Neural cell (in vitro differentiated cells): ENCODE measurements at regions not wholly inside any gene's neighbourhood (a gene's known extent, or its start where the extent isn't known, plus 50 kb on each side); places are given as distances from the start of the nearest gene placed in this dataset.

Experiments
- H2AFZ ChIP-seq: fragments of 200-600, 300-800 bp; sonication (generic), shearing (Covaris generic); 2 replicates; pipeline ENCODE4 v1.6.0; 2014; ENCODE audit warnings: low read depth, mild to moderate bottlenecking, antibody characterized with exemption, low read length, moderate library complexity
- H3F3A ChIP-seq: fragments of 200-600 bp; shearing (Covaris generic); 2 replicates; pipeline ENCODE4 v1.6.1; 2016; ENCODE audit warnings: mild to moderate bottlenecking, moderate library complexity, mixed read lengths, antibody characterized with exemption, low read length; ENCODE audit not compliant: insufficient read depth, poor library complexity, severe bottlenecking
- H3K27ac ChIP-seq: fragments of 200-600, 300-800 bp; sonication (generic), shearing (Covaris generic); 2 replicates; pipeline ENCODE4 v1.5.1; 2014; ENCODE audit warnings: mild to moderate bottlenecking, low read length, moderate library complexity
- H3K27me3 ChIP-seq: fragments of 300-800, 200-600 bp; sonication (generic), shearing (Covaris generic); 2 replicates; pipeline ENCODE4 v1.6.0; 2014; ENCODE audit warnings: mild to moderate bottlenecking, low read depth, low read length, moderate library complexity; ENCODE audit not compliant: insufficient read depth
- H3K36me3 ChIP-seq: fragments of 300-800, 200-600 bp; sonication (generic), shearing (Covaris generic); 2 replicates; pipeline ENCODE4 v1.5.1; 2014; ENCODE audit warnings: mild to moderate bottlenecking, antibody characterized with exemption, low read length, moderate library complexity; ENCODE audit not compliant: insufficient read depth
- H3K4me2 ChIP-seq: fragments of 300-800, 200-600 bp; sonication (generic), shearing (Covaris generic); 2 replicates; pipeline ENCODE4 v1.6.0; 2014; ENCODE audit warnings: mild to moderate bottlenecking, low read length
- H3K4me3 ChIP-seq: fragments of 300-800, 200-600 bp; sonication (generic), shearing (Covaris generic); 2 replicates; pipeline ENCODE4 v1.5.1; 2014; ENCODE audit warnings: mild to moderate bottlenecking, low read length, moderate library complexity
- H3K79me2 ChIP-seq: fragments of 200-600 bp; shearing (Covaris generic); replicated peaks from 2 replicates; pipeline ENCODE4 v1.6.0; 2014; ENCODE audit warnings: mild to moderate bottlenecking, low read length, moderate library complexity; ENCODE audit not compliant: insufficient read depth
- H3K9ac ChIP-seq: fragments of 300-800, 200-600 bp; sonication (generic), shearing (Covaris generic); 2 replicates; pipeline ENCODE4 v1.6.1; 2016; ENCODE audit warnings: mild to moderate bottlenecking, low read length, mixed read lengths
- H3K9me2 ChIP-seq: fragments of 200-600 bp; shearing (Covaris generic); 2 replicates; pipeline ENCODE4 v1.6.1; 2016; ENCODE audit warnings: mild to moderate bottlenecking, low read length, mixed read lengths; ENCODE audit not compliant: insufficient read depth
- H3K9me3 ChIP-seq: fragments of 200-600, 300-800 bp; sonication (generic), shearing (Covaris generic); 2 replicates; pipeline ENCODE4 v1.6.1; 2016; ENCODE audit warnings: mild to moderate bottlenecking, mixed run types, low read length, moderate library complexity, mixed read lengths
- H4K20me1 ChIP-seq: fragments of 200-600 bp; shearing (Covaris generic); 2 replicates; pipeline ENCODE4 v1.6.1; 2016; ENCODE audit warnings: mild to moderate bottlenecking, mixed run types; ENCODE audit not compliant: insufficient read depth
- EP300 ChIP-seq: fragments of 450-650 bp; conservative IDR thresholded peaks from 2 replicates; pipeline ENCODE4 v1.6.1; 2014; ENCODE audit warnings: antibody characterized with exemption, mild to moderate bottlenecking, moderate library complexity; ENCODE audit not compliant: poor library complexity, severe bottlenecking
- EZH2 ChIP-seq: fragments of 200-600, 300-800 bp; shearing (Covaris generic), sonication (generic); IDR thresholded peaks from 2 replicates; pipeline ENCODE4 v1.6.1; 2014; ENCODE audit warnings: antibody characterized with exemption, low read length, borderline replicate concordance, mild to moderate bottlenecking; ENCODE audit not compliant: insufficient read depth, poor library complexity, severe bottlenecking
- MXI1 ChIP-seq: fragments of 450-650 bp; conservative IDR thresholded peaks from 2 replicates; pipeline ENCODE4 v1.6.1; 2014; ENCODE audit warnings: antibody characterized with exemption, mild to moderate bottlenecking; ENCODE audit not compliant: poor library complexity, severe bottlenecking
- POLR2AphosphoS5 ChIP-seq: IDR thresholded peaks from 2 replicates; pipeline ENCODE4 v1.6.1; 2012
- RAD21 ChIP-seq: fragments of 450-650 bp; conservative IDR thresholded peaks from 2 replicates; pipeline ENCODE4 v1.6.1; 2014; ENCODE audit warnings: antibody characterized with exemption, mild to moderate bottlenecking, moderate library complexity
- SMC3 ChIP-seq: fragments of 450-650 bp; conservative IDR thresholded peaks from 2 replicates; pipeline ENCODE4 v1.6.1; 2014; ENCODE audit warnings: antibody characterized with exemption, mild to moderate bottlenecking, moderate library complexity; ENCODE audit not compliant: poor library complexity
- TAF1 ChIP-seq: IDR thresholded peaks from 2 replicates; pipeline ENCODE4 v1.6.1; 2012; ENCODE audit warnings: low read depth
- TF ChIP-seq, protein P1 (sequence below): IDR thresholded peaks from 2 replicates; pipeline ENCODE4 v1.6.1; 2012; ENCODE audit warnings: borderline replicate concordance
- TF ChIP-seq, protein P2 (sequence below): fragments of 450-650 bp; IDR thresholded peaks from 2 replicates; pipeline ENCODE4 v1.5.1; 2014; ENCODE audit warnings: antibody characterized with exemption, mild to moderate bottlenecking, moderate library complexity; ENCODE audit not compliant: poor library complexity, severe bottlenecking

DNA sequence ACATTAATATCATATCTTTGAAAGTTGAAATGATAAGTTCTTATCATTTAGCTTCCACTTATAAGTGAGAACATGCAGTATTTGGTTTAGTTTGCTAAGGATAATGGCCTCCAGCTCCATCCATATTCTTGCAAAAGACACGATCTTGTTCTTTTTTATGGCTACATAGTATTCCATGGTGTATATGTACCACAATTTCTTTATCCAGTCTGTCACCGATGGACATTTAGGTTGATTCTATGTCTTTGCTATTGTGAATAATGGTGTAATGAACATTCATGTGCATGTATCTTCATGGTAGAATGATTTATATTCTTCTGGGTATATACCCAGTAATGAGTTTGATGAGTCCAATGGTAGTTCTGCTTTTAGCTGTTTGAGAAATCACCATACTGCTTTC is 135.0 kb upstream of the PRR16 start:
- H3K9me3 ChIP-seq = no peaks in the 10 kb centered on the region
- TF ChIP-seq RAD21 (no peak), EZH2 (no peak), EP300 (no peak), TAF1 (no peak), MXI1 (no peak), SMC3 (no peak), POLR2AphosphoS5 (no peak)
- TF ChIP-seq, protein P1, sequence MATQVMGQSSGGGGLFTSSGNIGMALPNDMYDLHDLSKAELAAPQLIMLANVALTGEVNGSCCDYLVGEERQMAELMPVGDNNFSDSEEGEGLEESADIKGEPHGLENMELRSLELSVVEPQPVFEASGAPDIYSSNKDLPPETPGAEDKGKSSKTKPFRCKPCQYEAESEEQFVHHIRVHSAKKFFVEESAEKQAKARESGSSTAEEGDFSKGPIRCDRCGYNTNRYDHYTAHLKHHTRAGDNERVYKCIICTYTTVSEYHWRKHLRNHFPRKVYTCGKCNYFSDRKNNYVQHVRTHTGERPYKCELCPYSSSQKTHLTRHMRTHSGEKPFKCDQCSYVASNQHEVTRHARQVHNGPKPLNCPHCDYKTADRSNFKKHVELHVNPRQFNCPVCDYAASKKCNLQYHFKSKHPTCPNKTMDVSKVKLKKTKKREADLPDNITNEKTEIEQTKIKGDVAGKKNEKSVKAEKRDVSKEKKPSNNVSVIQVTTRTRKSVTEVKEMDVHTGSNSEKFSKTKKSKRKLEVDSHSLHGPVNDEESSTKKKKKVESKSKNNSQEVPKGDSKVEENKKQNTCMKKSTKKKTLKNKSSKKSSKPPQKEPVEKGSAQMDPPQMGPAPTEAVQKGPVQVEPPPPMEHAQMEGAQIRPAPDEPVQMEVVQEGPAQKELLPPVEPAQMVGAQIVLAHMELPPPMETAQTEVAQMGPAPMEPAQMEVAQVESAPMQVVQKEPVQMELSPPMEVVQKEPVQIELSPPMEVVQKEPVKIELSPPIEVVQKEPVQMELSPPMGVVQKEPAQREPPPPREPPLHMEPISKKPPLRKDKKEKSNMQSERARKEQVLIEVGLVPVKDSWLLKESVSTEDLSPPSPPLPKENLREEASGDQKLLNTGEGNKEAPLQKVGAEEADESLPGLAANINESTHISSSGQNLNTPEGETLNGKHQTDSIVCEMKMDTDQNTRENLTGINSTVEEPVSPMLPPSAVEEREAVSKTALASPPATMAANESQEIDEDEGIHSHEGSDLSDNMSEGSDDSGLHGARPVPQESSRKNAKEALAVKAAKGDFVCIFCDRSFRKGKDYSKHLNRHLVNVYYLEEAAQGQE = no peak
- TF ChIP-seq, protein P2, sequence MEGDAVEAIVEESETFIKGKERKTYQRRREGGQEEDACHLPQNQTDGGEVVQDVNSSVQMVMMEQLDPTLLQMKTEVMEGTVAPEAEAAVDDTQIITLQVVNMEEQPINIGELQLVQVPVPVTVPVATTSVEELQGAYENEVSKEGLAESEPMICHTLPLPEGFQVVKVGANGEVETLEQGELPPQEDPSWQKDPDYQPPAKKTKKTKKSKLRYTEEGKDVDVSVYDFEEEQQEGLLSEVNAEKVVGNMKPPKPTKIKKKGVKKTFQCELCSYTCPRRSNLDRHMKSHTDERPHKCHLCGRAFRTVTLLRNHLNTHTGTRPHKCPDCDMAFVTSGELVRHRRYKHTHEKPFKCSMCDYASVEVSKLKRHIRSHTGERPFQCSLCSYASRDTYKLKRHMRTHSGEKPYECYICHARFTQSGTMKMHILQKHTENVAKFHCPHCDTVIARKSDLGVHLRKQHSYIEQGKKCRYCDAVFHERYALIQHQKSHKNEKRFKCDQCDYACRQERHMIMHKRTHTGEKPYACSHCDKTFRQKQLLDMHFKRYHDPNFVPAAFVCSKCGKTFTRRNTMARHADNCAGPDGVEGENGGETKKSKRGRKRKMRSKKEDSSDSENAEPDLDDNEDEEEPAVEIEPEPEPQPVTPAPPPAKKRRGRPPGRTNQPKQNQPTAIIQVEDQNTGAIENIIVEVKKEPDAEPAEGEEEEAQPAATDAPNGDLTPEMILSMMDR = no peak

DNA sequence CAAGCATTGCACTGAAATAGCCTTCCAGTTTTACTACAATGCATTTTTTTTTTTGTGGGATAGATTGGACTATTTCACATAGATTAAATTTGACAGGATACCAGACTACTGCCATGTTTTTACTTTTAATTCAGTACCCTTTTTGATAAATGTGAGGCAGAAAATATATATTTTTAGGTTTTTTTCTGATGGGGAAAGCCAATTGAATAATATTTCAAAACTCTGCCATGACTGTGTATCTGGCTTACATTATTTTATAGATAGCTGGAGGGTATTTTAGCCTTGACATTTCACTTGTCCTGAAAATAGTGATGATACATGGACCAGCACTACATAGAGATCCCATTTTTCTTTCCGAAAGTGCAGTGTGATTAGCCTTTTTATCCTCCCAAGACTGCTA is 133.5 kb upstream of the PRR16 start:
- Histone ChIP-seq H3K9me2 (no peaks in the 10 kb centered on the region), H3K79me2 (no peaks in the 10 kb centered on the region), H3K27ac (no peak overlapping the region), H3K4me2 (no peak overlapping the region), H4K20me1 (no peaks in the 10 kb centered on the region), H2AFZ (no peak overlapping the region), H3K9me3 (no peaks in the 10 kb centered on the region), H3K27me3 (no peaks in the 10 kb centered on the region), H3K36me3 (no peaks in the 10 kb centered on the region), H3K4me3 (no peak overlapping the region), H3F3A (no peaks in the 10 kb centered on the region), H3K9ac (no peak overlapping the region)
- TF ChIP-seq SMC3 (no peak), POLR2AphosphoS5 (no peak), EZH2 (no peak), RAD21 (no peak), EP300 (no peak), TAF1 (no peak), MXI1 (no peak)
- TF ChIP-seq, protein P1 = no peak
- TF ChIP-seq, protein P2 = no peak

More for the DNA sequence above, 135.0 kb upstream of the PRR16 start:
- Histone ChIP-seq H3K4me2 (no peak overlapping the region), H3K27ac (no peak overlapping the region), H3K9me2 (no peaks in the 10 kb centered on the region), H4K20me1 (no peaks in the 10 kb centered on the region), H3K79me2 (no peaks in the 10 kb centered on the region), H3K4me3 (no peak overlapping the region), H3K36me3 (no peaks in the 10 kb centered on the region), H2AFZ (no peak overlapping the region), H3K27me3 (no peaks in the 10 kb centered on the region), H3K9ac (no peak overlapping the region), H3F3A (no peaks in the 10 kb centered on the region)
